SHP77 treated with DMSO at 0.1 percent for 48 hours (cell line): ENCODE measurements at regions not wholly inside any gene's neighbourhood (a gene's known extent, or its start where the extent isn't known, plus 50 kb on each side); places are given as distances from the start of the nearest gene placed in this dataset.

Experiments used
- DNase-seq: peaks from one replicate; lab custom pipeline; 2025; lab: John Stamatoyannopoulos, UW

GRCh38 chr11:45518141-45518832 lies 147.1 kb downstream of the CHST1 start:
- no peak for DNase-seq

DNA sequence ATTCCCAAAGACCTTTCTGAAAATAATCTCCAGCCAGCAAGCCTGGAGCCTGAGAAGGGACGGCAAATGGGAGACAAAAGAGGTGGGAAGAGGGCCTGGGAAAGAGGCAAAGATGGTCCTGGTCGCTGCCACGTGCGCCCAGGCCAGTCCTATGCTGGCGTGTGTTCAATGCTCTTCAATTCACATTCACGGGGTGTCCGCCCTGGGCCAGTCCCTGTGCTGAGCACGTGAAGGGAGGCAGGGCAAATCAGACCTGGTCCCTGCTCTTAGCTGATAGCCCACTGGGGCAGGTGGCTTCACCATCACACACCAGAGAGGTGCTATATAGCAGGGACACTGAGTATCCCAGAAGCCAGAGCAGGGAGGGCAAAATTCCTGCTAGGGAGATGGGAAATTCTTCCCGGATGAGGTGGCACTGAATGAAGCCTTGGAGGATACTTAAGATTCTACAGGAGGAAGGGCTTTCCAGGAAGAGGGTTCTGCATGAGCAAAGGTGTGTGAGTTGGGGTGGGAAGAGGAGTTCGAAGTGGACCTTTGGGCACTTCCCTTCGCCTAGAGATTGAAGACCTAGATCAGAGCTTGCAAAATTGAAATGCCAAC lies 148.2 kb downstream of the CHST1 start:
- DNase-seq = no peak

- no peak for DNase-seq
These were observed 151.5 kb downstream of the CHST1 start for GRCh38 chr11:45513821-45514340.

DNA sequence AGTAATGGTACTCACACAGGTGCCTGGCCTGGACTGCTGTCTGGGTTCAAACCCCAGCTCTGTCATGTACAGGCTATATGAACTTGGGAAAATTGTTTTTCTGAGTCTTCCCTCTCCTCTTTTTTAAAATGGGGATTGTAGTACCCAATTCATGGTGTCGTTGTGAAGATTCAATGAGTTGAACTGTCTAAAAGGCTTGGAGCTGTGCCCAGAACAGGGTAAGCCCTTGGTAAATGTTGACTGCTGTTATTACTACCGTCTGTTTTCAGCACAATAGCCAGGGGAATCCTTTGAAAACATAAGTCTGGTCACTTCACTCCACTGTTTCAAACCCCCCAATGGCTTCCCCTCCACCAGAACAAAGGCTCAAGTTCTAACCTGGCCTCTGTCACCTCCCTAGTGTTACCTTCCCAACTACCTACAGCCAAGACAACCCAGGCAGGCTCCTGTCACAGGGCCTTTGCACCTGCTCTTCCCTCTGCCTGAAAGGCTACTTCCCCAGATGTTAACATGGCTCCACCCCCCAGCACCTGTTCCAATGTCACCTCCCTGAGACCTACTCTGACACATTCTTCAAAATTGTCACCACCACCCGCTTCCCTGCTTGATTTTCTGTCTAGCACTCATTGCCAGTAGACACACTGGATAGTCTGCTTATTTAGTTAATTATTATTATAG lies 152.8 kb downstream of the CHST1 start:
- no peak for DNase-seq

- no peak for DNase-seq
These were observed 153.9 kb downstream of the CHST1 start for GRCh38 chr11:45511566-45511965.

DNA sequence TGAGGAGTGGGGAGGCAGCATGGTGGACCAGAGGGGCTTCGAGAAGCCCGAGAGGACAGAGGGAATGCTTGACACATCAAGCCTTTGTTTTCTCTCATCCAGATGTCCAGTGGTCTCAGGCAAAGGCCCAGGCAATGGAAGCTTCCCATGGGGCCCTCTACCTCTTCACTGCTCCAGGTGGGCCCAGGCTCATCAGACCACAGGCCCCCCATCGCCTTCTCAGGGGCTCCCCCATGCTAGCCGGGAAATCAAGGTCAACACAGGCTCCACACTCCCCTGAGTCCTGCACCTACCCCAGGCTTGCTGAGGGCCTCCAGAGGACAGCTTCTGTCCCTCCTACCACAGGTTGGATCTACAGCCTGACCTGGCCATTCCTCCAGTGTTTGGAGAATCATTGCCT lies 157.5 kb downstream of the CHST1 start:
- DNase-seq = no peak

GRCh38 chr11:45503311-45503710 lies 162.1 kb downstream of the CHST1 start:
- DNase-seq = no peak

GRCh38 chr11:45502226-45502545 lies 163.2 kb downstream of the CHST1 start:
- DNase-seq = no peak

DNA sequence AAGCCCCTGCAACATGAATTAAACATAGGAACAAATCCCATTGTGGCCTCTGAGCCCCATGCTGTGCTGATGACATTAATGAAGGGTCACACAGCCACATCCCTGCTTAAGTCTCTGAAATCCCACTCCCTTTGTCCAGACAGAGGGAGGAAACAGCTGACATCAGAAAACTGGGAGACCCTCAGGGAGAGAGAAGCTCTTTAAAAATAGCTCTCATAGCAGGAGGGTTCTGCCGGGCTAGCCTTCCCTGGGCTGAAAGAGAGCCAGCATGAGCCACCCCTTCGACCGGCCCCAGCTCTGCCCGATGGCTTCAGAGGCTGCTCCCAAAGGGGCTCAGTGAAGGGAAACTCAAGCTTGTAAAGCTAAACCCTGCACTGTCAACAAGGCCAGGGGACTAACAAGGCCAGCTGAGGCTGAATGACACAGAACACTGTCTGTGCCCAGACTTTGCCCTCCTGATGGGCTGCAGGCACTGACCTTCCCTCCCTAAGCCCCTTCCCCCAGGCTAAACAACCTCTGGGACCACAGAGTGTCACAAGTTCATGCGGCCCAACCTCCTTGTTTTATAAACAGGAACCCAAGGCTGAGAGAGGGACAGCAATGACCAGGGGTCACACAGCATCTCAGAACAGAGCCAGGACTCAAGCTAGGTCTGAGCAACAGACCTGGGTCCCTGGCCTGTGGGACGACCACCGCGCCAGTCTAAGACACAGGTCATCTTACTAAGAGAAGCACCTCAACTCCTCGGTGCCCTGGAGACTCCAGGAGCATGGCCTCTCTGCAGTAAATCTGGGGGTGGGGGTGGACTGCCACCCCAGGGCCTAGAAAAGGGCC lies 163.8 kb downstream of the CHST1 start:
- DNase-seq = no peak

- DNase-seq = no peak
These were observed 165.0 kb downstream of the CHST1 start for GRCh38 chr11:45500451-45500850.

GRCh38 chr11:45494738-45495137 lies 170.7 kb downstream of the CHST1 start:
- DNase-seq = no peak

DNA sequence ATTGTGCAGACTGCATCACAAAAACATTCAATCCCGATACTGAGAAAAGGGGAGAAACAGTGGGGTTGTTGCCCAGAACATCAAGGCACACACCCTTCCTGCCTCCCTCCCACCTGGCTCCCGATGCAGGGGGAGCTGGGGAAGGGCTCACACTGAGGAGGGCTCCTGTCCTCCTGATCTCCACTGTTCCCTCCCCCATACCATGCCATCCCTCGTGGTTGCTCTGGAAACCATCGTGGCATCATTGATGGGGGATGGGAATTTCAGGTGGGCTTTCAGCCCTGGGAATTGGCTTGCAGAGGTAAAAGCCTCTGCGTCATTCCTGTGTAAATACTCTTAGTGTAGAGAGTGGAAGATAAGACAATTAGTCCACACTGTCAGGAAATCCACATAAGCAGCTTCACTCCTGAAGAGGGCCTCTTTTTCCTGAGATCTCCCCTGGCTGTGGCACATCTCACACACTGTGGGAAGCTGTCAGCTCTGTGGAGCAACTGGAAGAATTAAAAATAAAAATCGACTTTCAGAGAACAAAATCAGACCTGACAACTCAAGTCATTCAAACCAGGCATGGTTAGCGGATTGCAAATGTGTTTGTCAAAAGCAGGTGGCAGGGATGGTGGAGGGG lies 176.0 kb downstream of the CHST1 start:
- DNase-seq = no peak

GRCh38 chr11:45486461-45486860 lies 179.0 kb downstream of the CHST1 start:
- DNase-seq = no peak

- DNase-seq = no peak
These were observed 180.2 kb downstream of the CHST1 start for GRCh38 chr11:45485070-45485707.

DNA sequence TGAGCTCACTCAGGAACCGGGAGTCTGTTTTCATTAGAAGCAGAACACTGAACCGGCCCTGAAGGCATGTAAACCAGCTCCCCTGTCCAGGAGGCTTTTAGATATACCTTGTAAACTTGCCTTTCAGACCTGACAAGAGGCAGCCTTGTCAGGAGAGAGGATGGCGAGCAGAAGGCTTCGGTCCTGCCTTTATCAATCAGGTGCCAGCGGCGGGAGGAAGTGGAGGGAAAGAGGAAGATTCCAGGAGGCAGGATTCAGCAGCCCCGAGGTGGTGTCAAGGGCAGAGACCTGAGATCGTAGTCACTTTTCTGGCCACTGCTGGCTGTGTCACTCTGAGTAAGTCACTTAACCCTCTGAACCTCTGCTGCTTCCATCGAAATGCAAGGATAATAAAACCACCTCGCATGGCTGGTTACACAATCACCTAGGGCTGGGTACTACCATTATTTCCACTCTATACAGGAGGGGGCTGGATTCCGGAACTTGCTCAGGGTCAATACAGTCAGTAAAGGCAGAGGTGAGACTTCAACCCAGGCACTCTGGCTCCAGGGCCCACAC lies 181.0 kb downstream of the CHST1 start:
- no peak for DNase-seq

DNA sequence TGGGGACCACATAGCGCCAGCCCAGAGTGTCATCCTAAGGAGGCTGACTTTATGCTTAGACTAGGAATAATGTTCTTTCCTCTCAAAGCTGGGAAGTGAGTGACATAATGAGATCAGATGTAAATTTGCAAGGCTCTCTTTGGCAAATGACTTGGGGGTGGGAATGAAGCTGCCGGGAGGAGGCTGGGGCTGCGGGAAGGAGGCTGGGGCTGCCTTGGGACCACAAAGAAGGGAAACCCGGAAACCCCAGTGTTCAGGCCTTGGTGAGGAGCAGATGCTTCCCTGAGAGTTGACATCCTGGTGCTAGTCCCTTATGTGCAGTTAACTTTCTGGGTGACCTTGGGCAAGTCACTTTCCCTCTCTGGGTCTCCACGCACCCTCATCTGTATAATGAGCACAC lies 182.0 kb downstream of the CHST1 start:
- DNase-seq = no peak

GRCh38 chr11:45482331-45482730 lies 183.1 kb downstream of the CHST1 start:
- no peak for DNase-seq

- DNase-seq = no peak
These were observed 184.4 kb downstream of the CHST1 start for GRCh38 chr11:45481026-45481425.

- no peak for DNase-seq
These were observed 187.8 kb downstream of the CHST1 start for GRCh38 chr11:45477588-45477987.

DNA sequence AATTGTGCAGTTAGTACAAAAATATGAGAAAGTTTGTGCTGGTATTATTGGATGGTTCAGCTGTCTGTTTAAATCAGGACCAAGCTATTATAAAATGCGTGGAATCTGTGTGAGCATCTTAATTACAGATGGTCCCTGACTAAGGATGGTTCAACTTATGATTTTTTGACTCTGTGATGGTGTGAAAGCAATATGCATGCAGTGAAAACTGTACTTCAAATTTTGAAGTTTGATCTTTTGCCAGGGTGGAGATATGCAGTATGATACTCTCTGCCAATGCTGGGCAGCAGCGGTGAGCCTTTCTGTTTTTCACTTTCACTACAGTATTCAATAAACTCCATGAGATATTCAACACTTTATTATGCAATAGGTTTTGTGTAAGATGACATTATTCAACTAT lies 189.3 kb downstream of the CHST1 start:
- DNase-seq = no peak

GRCh38 chr11:45475173-45475572 lies 189.0 kb upstream of the SYT13 start:
- no peak for DNase-seq
